Left forelimb (tissue), 1 donor: ENCODE measurements at regions not wholly inside any gene's neighbourhood (a gene's known extent, or its start where the extent isn't known, plus 50 kb on each side); places are given as distances from the start of the nearest gene placed in this dataset.
A peak's percentile ranks its signal among the peaks of the same experiment; 100 is the strongest.

ENCODE experiments used
- DNase-seq: peaks from one replicate; pipeline ENCODE4 v3.0.0-alpha.2; 2018; ENCODE audit warnings: low spot score

- DNase-seq = no peak
These were observed 59.3 kb downstream of the DDIT4L start for GRCh38 chr4:100130964-100131363.

GRCh38 chr4:100130491-100130890, 59.8 kb downstream of the DDIT4L start:
- DNase-seq = no peak

- DNase-seq = no peak
These were observed 60.5 kb downstream of the DDIT4L start for GRCh38 chr4:100129774-100130173.

- DNase-seq = no peak
These were observed 61.9 kb downstream of the DDIT4L start for GRCh38 chr4:100128338-100128737.

- no peak for DNase-seq
These were observed 65.6 kb downstream of the DDIT4L start for GRCh38 chr4:100124715-100125114.

GRCh38 chr4:100118181-100118580, 72.1 kb downstream of the DDIT4L start:
- no peak for DNase-seq

GRCh38 chr4:100117750-100118149, 72.5 kb downstream of the DDIT4L start:
- no peak for DNase-seq

- no peak for DNase-seq
These were observed 75.4 kb downstream of the DDIT4L start for GRCh38 chr4:100114909-100115308.

- DNase-seq = no peak
These were observed 76.5 kb downstream of the DDIT4L start for GRCh38 chr4:100113732-100114131.

- no peak for DNase-seq
These were observed 77.2 kb downstream of the DDIT4L start for GRCh38 chr4:100113096-100113495.

GRCh38 chr4:100109921-100110320, 80.3 kb downstream of the DDIT4L start:
- no peak for DNase-seq

- no peak for DNase-seq
These were observed 81.4 kb downstream of the DDIT4L start for GRCh38 chr4:100108869-100109268.

GRCh38 chr4:100106982-100107381, 83.3 kb downstream of the DDIT4L start:
- DNase-seq = no peak

- DNase-seq = no peak
These were observed 86.6 kb downstream of the DDIT4L start for GRCh38 chr4:100103671-100104070.

- DNase-seq = no peak
These were observed 89.3 kb downstream of the DDIT4L start for GRCh38 chr4:100100985-100101384.

GRCh38 chr4:100099746-100100145, 90.5 kb downstream of the DDIT4L start:
- no peak for DNase-seq

GRCh38 chr4:100098681-100099080, 91.6 kb downstream of the DDIT4L start:
- no peak for DNase-seq

- DNase-seq = no peak
These were observed 92.2 kb downstream of the DDIT4L start for GRCh38 chr4:100098011-100098545.

- DNase-seq = no peak
These were observed 94.3 kb downstream of the DDIT4L start for GRCh38 chr4:100095729-100096595.

GRCh38 chr4:100093091-100093866, 97.0 kb downstream of the DDIT4L start:
- peak; percentile 68 for DNase-seq

- DNase-seq = no peak
These were observed 102.5 kb downstream of the DDIT4L start for GRCh38 chr4:100087743-100088142.

- no peak for DNase-seq
These were observed 103.4 kb downstream of the DDIT4L start for GRCh38 chr4:100086766-100087431.
